ENCODE measurements at regions not wholly inside any gene's neighbourhood (a gene's known extent, or its start where the extent isn't known, plus 50 kb on each side); places are given as distances from the start of the nearest gene placed in this dataset.

GRCh38 chr2:38180754-38181153 is 104.8 kb upstream of the CYP1B1 start:
- Histone ChIP-seq H3K27me3 (ENCODE audit: control insufficient read depth, insufficient read depth, low read length) (no peaks in the 10 kb centered on the region), H2BK15ac (ENCODE audit: low read depth, low read length) (0 out of 3 replicates have a peak overlapping the region, but pooled peaks have one; percentile 27), H2AK5ac (ENCODE audit: low read depth, low read length) (no peak overlapping the region), H4K91ac (ENCODE audit: insufficient read depth, low read depth, low read length) (no peak overlapping the region), H3K79me1 (ENCODE audit: low read depth in 1 of 2, low read length in 2 of 2) (no peaks in the 10 kb centered on the region), H3K9ac (ENCODE audit: low read depth, low read length) (no peak overlapping the region), H3K14ac (replicated peaks; ENCODE audit: low read depth, low read length) (no peak overlapping the region), H4K8ac (ENCODE audit: low read depth in 2 of 2, low read length in 2 of 2) (no peak overlapping the region), H3K23ac (ENCODE audit: low read depth, low read length) (no peak overlapping the region), H4K20me1 (ENCODE audit: insufficient read depth, low read length) (no peaks in the 10 kb centered on the region), H3K4me3 (ENCODE audit: insufficient read depth, low read depth, low read length) (no peak overlapping the region), H3K4me1 (ENCODE audit: control insufficient read depth, insufficient read depth, low read length) (peaks cover 15% of the 10 kb centered on the region), H2AK9ac (replicated peaks; ENCODE audit: low read depth, low read length, poor library complexity) (no peak overlapping the region), H3K9me3 (ENCODE audit: control insufficient read depth, insufficient read depth, low read length) (no peaks in the 10 kb centered on the region), H3K18ac (ENCODE audit: low read depth, low read length) (no peak overlapping the region), H3K4ac (ENCODE audit: low read depth, low read length) (no peak overlapping the region), H2BK20ac (ENCODE audit: low read depth, low read length) (no peak overlapping the region), H4K5ac (ENCODE audit: low read depth, low read length) (no peak overlapping the region), H3K4me2 (ENCODE audit: low read depth, low read length) (no peak overlapping the region), H2BK5ac (ENCODE audit: low read depth, low read length, poor library complexity, severe bottlenecking) (no peak overlapping the region), H3K9me1 (ENCODE audit: insufficient read depth, low read length) (0 out of 2 replicates have a peak, but pooled peaks cover 3% of the 10 kb centered on the region), H3K27ac (ENCODE audit: insufficient read depth, low read length) (no peak overlapping the region), H2BK120ac (ENCODE audit: low read depth, low read length) (no peak overlapping the region), H3K56ac (ENCODE audit: extremely low read depth, insufficient read depth, low read length) (no peak overlapping the region), H2AFZ (replicated peaks; ENCODE audit: low read length, poor library complexity) (no peak overlapping the region), H3K36me3 (ENCODE audit: control insufficient read depth, insufficient read depth, low read length) (no peaks in the 10 kb centered on the region)
- ChIA-PET POLR2A (ENCODE audit: unreplicated experiment) (no interaction called here), CTCF (no interaction called here)
- intact Hi-C loops (cut with micrococcal nuclease), result no loop called here
- ATAC-seq (ENCODE audit: low read depth) (no peak), DNase-seq (no peak)
- dilution Hi-C loops (cut with HindIII; ENCODE audit: low sequenced_read_pairs, unreplicated experiment), result no loop called here
- no TSS peak for BruUV-seq (replicated peaks)
- in situ Hi-C loops (cut with MboI; ENCODE audit: low sequenced_read_pairs), result no loop called here
- 100% methylated on average over 1 of the region's 3 CpGs; no CpG with 5 or more reads in 1 of the 2 experiments for WGBS, 2 experiments (ENCODE audit: extremely low coverage in 2 of 2, insufficient read length in 1 of 2)
- TF ChIP-seq RCOR1 (IDR thresholded peaks at IDR 0.05; ENCODE audit: insufficient replicate concordance, low read length), result no peak
- no peak for TF ChIP-seq RAD21 (IDR thresholded peaks at IDR 0.05; ENCODE audit: low read length)
- no peak for TF ChIP-seq CTCF (conservative IDR thresholded peaks at IDR 0.05; ENCODE audit: low read depth, low read length)
- TF ChIP-seq NFE2L2 (IDR thresholded peaks at IDR 0.05; ENCODE audit: low read depth, low read length), result no peak
- TF ChIP-seq POLR2A (IDR thresholded peaks at IDR 0.05; ENCODE audit: low read depth, low read length), result no peak
- TF ChIP-seq RFX5 (IDR thresholded peaks at IDR 0.05; ENCODE audit: low read depth, low read length), result no peak
- TF ChIP-seq ELK1 (IDR thresholded peaks at IDR 0.05; ENCODE audit: borderline replicate concordance, low read depth, low read length), result no peak
- TF ChIP-seq MXI1 (IDR thresholded peaks at IDR 0.05; ENCODE audit: borderline replicate concordance, low read depth, low read length), result no peak
- no peak for TF ChIP-seq MAFK (IDR thresholded peaks at IDR 0.05; ENCODE audit: low read depth, low read length)
- TF ChIP-seq BHLHE40 (IDR thresholded peaks at IDR 0.05; ENCODE audit: low read depth, low read length), result no peak
- TF ChIP-seq CHD1 (IDR thresholded peaks at IDR 0.05; ENCODE audit: low read depth, low read length), result no peak
